ENCODE measurements at regions not wholly inside any gene's neighbourhood (a gene's known extent, or its start where the extent isn't known, plus 50 kb on each side); places are given as distances from the start of the nearest gene placed in this dataset.

- DNase-seq (ENCODE audit: low read depth, low spot score) = no peak
- H3K27ac ChIP-seq = no peak overlapping the region
Observed at GRCh38 chr13:87042946-87043345, 628.2 kb upstream of the SLITRK5 start.

DNA sequence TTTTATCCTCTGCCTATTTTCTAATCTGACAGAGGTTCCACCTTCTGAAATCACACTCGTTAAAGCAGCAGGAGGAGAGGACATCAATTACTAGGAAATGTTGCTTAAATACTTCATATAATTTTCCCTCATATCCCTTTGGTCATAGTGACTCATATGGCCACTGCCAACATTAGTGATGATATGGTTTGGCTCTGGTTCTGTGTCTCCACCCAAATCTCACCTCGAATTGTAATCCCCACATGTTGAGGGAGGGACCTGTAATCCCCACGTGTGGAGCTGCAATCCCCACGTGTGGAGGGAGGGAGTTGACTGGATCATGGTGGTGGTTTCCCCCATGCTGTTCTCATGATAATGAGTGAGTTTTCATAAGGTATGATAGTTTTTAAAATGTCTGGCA is 618.4 kb upstream of the SLITRK5 start:
- DNase-seq (ENCODE audit: low read depth, low spot score) = no peak
- no peak overlapping the region for H3K27ac ChIP-seq

GRCh38 chr13:87057807-87058520 is 613.2 kb upstream of the SLITRK5 start:
- no peak overlapping the region for H3K27ac ChIP-seq
- DNase-seq (ENCODE audit: low read depth, low spot score) = no peak

GRCh38 chr13:87058786-87059329 is 612.3 kb upstream of the SLITRK5 start:
- no peak for DNase-seq (ENCODE audit: low read depth, low spot score)
- H3K27ac ChIP-seq = no peak overlapping the region

- H3K27ac ChIP-seq = no peak overlapping the region
- DNase-seq (ENCODE audit: low read depth, low spot score) = no peak
Observed at GRCh38 chr13:87078947-87079795, 592.0 kb upstream of the SLITRK5 start.

- H3K27ac ChIP-seq = no peak overlapping the region
- DNase-seq (ENCODE audit: low read depth, low spot score) = no peak
Observed at GRCh38 chr13:87080100-87080779, 590.9 kb upstream of the SLITRK5 start.

DNA sequence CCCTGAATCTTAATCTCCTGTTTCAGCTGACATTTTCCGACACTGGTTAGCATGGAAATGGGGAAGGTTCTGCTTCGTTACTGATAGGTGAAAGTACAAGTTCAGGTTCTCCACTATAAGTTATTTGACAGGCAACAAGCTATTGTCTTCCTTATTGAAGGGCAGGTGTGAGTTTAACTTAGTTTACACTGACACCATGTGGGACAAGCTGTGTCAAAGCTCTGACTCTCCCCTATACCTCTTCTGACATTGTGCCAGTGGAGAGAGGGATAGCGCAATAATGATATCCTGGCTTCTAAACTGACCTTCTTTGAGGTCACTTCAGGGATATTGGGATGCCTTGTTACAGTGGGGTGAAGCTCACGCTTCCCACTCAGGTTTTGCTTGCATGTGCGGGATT is 587.0 kb upstream of the SLITRK5 start:
- no peak for DNase-seq (ENCODE audit: low read depth, low spot score)
- no peak overlapping the region for H3K27ac ChIP-seq

DNA sequence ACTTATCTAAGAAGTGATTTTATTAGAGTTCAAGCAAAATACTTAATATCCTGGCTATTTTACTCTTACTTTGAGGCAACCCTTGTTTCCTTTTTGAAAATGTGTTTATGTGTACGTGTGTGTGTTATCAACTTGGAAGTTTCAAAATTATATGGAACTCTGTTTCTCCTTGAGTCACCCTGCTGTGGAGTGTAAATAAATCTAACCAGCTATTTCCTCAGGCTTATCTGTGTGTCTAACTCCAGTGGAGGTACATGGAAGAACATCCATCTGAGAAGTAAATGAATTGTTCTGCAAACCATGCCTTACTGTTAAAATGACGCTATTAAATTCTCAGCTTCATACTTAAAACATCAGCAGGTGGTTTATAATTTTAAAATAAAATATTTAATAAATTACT is 583.4 kb upstream of the SLITRK5 start:
- no peak for DNase-seq (ENCODE audit: low read depth, low spot score)
- H3K27ac ChIP-seq = no peak overlapping the region

DNA sequence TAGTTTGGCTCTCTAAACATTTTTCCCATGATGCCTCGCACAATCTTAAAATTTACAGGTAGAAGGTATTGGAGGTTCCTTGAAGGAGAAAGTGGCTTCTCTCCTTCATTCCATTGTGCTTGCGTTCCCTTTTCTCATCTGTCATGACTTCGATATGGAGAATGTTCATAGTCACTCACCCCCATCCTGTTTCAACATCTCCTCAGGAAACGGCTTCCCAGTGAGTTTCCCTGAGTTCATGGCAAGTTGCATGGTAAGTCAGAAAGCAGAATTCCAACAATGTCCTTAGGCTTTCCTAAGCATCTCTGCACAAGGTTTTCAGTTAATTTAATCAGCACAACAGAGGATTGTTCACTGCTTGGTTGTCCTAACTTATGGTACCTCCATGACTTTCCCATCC is 581.8 kb upstream of the SLITRK5 start:
- no peak overlapping the region for H3K27ac ChIP-seq
- DNase-seq (ENCODE audit: low read depth, low spot score) = no peak

DNA sequence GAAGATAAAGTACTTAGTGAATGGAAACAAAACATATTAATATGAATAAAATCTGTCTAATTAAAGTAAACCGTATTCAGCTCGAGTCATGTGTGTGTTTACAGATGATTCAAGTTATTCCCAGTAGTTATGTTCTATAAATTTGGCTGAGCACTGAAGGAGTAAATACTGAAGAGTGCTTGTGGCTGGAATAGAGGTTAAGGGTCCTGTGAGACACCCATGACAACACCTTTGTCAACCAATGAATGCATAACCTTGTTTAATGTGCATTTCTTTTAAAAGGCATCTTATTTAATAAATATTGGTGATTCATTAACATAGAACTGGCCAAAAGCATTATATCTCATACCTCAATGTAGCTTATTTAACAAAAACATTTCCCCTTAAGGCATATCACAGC is 577.8 kb upstream of the SLITRK5 start:
- H3K27ac ChIP-seq = no peak overlapping the region
- DNase-seq (ENCODE audit: low read depth, low spot score) = no peak

DNA sequence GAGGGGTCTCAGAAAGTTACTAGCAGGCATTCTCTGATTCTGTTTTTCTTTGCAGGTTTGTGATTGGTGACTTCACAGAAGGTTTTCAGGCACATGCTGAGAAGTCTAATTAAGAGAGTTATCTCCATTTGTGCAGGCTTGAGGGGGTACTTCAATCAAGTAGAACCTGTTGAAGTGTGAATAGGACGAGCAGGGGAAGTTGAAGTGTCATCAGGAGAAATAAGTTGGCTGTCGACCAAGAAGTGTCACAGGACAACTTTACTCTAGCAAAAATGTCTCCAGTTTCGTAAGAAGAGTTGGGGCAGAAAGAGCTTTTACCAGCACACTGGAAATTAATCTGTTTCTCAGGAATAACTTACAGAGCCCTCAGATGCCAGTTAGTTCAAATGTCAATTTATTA is 576.5 kb upstream of the SLITRK5 start:
- no peak overlapping the region for H3K27ac ChIP-seq
- DNase-seq (ENCODE audit: low read depth, low spot score) = no peak

GRCh38 chr13:87100431-87100830 is 570.7 kb upstream of the SLITRK5 start:
- H3K27ac ChIP-seq = no peak overlapping the region
- no peak for DNase-seq (ENCODE audit: low read depth, low spot score)

DNA sequence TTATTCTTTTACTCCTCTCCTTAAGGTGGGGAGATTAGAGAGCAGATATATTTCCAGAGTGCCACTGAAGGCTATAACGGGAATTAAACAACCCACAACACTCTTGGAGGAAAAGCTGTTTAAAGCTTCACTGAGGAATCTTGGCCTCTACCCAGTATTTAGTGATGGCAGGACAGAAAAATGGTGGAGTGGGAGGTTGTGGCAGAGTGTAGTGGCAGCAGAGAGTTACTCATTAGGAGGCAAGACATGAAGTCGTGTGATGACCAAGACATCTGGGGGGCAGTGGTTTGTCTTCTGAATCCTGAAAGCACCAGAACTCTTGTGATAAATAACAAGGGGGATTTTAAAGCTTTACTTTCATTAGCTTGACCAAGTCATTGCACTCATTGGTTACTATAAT is 563.5 kb upstream of the SLITRK5 start:
- no peak for DNase-seq (ENCODE audit: low read depth, low spot score)
- H3K27ac ChIP-seq = no peak overlapping the region

GRCh38 chr13:87120476-87120875 is 550.7 kb upstream of the SLITRK5 start:
- no peak for DNase-seq (ENCODE audit: low read depth, low spot score)
- H3K27ac ChIP-seq = no peak overlapping the region

GRCh38 chr13:87122551-87122950 is 548.6 kb upstream of the SLITRK5 start:
- H3K27ac ChIP-seq = peak overlapping the region; percentile 2
- DNase-seq (ENCODE audit: low read depth, low spot score) = no peak

DNA sequence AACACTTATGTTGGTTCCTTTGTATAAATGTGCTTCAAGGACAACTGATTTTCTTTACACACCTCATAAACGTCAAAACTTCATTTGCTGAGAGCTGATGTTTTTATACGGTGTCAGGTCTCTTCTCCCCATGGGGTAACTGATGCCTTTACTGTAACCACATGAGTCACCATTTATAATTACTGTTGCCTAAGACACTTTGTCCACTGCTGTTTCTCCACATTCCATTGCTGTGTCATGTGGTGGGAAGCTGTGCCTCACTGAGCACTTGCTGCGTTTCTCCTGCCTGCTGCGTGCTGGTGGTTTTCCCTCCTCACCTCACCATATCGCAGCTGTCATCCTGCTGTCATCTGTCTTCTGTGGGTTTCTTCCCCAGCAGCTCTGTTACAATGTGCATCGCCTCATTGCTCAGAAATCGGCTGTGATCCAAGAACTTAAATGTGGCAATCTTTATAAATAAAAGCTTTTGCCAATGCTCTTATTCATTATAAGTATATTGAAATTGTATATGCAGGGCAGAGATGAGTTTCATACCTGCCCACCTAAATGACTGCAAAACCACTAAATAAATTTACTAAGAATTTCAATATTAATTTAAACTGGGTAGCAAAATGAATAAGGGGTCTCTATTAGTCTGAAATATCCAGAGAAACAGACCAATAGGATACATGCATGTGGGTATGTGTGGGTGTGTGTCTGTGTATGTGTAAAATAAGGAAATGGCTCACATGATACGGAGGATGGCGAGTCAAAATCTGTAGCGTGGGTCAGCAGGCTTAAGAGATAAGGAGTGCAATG is 547.0 kb upstream of the SLITRK5 start:
- DNase-seq (ENCODE audit: low read depth, low spot score) = peak; percentile 93
- peak overlapping the region; percentile 21 for H3K27ac ChIP-seq

DNA sequence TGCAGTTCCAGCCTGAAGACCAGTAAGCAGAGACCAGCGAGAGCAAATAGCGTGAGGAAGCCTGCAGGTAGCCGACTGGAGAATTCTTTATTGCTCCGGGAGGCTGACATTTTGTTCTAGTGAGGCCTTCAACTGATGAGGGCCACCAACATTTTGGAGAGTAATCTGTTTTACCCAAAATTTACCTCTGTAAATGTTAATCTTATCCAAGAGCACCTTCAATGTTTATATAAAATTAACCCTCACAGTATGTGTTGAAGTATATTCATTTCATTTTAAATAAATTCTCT is 546.4 kb upstream of the SLITRK5 start:
- DNase-seq (ENCODE audit: low read depth, low spot score) = no peak
- H3K27ac ChIP-seq = peak overlapping the region; percentile 21

DNA sequence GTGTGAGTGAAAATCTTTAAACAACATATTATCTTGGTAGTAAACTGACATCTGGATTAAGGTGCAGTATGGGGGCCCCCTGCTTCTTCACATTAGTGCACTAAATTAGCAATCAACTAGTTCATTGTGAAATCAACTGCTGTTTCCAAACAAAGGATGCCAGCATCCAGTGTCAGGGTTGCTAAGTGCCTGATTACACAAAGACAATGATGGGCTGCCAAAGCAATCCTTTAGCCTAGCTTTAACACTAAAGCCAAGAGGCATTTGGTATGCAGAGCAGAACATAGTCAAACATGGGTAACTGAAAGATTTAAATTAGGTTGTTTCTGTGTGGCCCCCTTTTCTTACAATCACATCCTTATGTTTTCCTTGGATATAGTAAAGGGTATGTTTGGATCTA is 543.1 kb upstream of the SLITRK5 start:
- H3K27ac ChIP-seq = no peak overlapping the region

GRCh38 chr13:87128491-87128890 is 542.7 kb upstream of the SLITRK5 start:
- DNase-seq (ENCODE audit: low read depth, low spot score) = no peak

More for the DNA sequence above, 543.1 kb upstream of the SLITRK5 start:
- DNase-seq (ENCODE audit: low read depth, low spot score) = no peak

GRCh38 chr13:87129602-87130300 is 541.4 kb upstream of the SLITRK5 start:
- H3K27ac ChIP-seq = peak overlapping the region; percentile 41
- peak; percentile 18 for DNase-seq (ENCODE audit: low read depth, low spot score)

More at GRCh38 chr13:87128491-87128890, 542.7 kb upstream of the SLITRK5 start:
- no peak overlapping the region for H3K27ac ChIP-seq

Data from epithelial cell of prostate (primary cell).